ENCODE measurements at regions not wholly inside any gene's neighbourhood (a gene's known extent, or its start where the extent isn't known, plus 50 kb on each side); places are given as distances from the start of the nearest gene placed in this dataset.

GRCh38 chr19:34120141-34120540 is 52.2 kb upstream of the LSM14A start:
- FAIRE-seq: no peak

GRCh38 chr19:34120846-34121639 is 51.3 kb upstream of the LSM14A start:
- FAIRE-seq: peak; percentile 58

Data from colon (tissue), 2 donors.